ENCODE measurements at regions not wholly inside any gene's neighbourhood (a gene's known extent, or its start where the extent isn't known, plus 50 kb on each side); places are given as distances from the start of the nearest gene placed in this dataset.
"Not testable (repeated sequence)": the region's sequence is repeated elsewhere in the genome, so short reads cannot be mapped to it uniquely, and the experiment has no call there.

- DNase-seq (ENCODE audit: low read depth): no peak
These were observed 250.4 kb upstream of the SLC16A7 start for GRCh38 chr12:59345406-59345805.

GRCh38 chr12:59344224-59344623, 251.6 kb upstream of the SLC16A7 start:
- DNase-seq (ENCODE audit: low read depth): no peak

GRCh38 chr12:59329462-59329861, 266.4 kb upstream of the SLC16A7 start:
- no peak for DNase-seq (ENCODE audit: low read depth)

GRCh38 chr12:59328395-59329075, 267.3 kb upstream of the SLC16A7 start:
- not testable (repeated sequence) for DNase-seq (ENCODE audit: low read depth)

- not testable (repeated sequence) for DNase-seq (ENCODE audit: low read depth)
These were observed 269.4 kb upstream of the SLC16A7 start for GRCh38 chr12:59326457-59326856.

- no peak for DNase-seq (ENCODE audit: low read depth)
These were observed 273.4 kb upstream of the SLC16A7 start for GRCh38 chr12:59322473-59322872.

GRCh38 chr12:59321278-59321677, 274.6 kb upstream of the SLC16A7 start:
- no peak for DNase-seq (ENCODE audit: low read depth)

- DNase-seq (ENCODE audit: low read depth): no peak
These were observed 275.7 kb upstream of the SLC16A7 start for GRCh38 chr12:59320112-59320511.

- no peak for DNase-seq (ENCODE audit: low read depth)
These were observed 276.9 kb upstream of the SLC16A7 start for GRCh38 chr12:59318940-59319339.

GRCh38 chr12:59317598-59317997, 278.2 kb upstream of the SLC16A7 start:
- DNase-seq (ENCODE audit: low read depth): no peak

GRCh38 chr12:59316938-59317337, 278.9 kb upstream of the SLC16A7 start:
- DNase-seq (ENCODE audit: low read depth): no peak

- not testable (repeated sequence) for DNase-seq (ENCODE audit: low read depth)
These were observed 279.5 kb upstream of the SLC16A7 start for GRCh38 chr12:59316354-59316753.

- no peak for DNase-seq (ENCODE audit: low read depth)
These were observed 281.6 kb upstream of the SLC16A7 start for GRCh38 chr12:59314209-59314608.

GRCh38 chr12:59304077-59304721, 291.6 kb upstream of the SLC16A7 start:
- no peak for DNase-seq (ENCODE audit: low read depth)

- no peak for DNase-seq (ENCODE audit: low read depth)
These were observed 297.5 kb upstream of the SLC16A7 start for GRCh38 chr12:59298296-59298695.

GRCh38 chr12:59294221-59294620, 301.6 kb upstream of the SLC16A7 start:
- DNase-seq (ENCODE audit: low read depth): no peak

- DNase-seq (ENCODE audit: low read depth): no peak
These were observed 312.8 kb upstream of the SLC16A7 start for GRCh38 chr12:59282999-59283398.

- DNase-seq (ENCODE audit: low read depth): not testable (repeated sequence)
These were observed 322.3 kb upstream of the SLC16A7 start for GRCh38 chr12:59273561-59273960.

- no peak for DNase-seq (ENCODE audit: low read depth)
These were observed 327.5 kb upstream of the SLC16A7 start for GRCh38 chr12:59268295-59268809.

- DNase-seq (ENCODE audit: low read depth): no peak
These were observed 335.6 kb upstream of the SLC16A7 start for GRCh38 chr12:59260202-59260601.

- no peak for DNase-seq (ENCODE audit: low read depth)
These were observed 332.4 kb upstream of the LRIG3 start for GRCh38 chr12:59252731-59253130.

- DNase-seq (ENCODE audit: low read depth): no peak
These were observed 330.5 kb upstream of the LRIG3 start for GRCh38 chr12:59250766-59251165.

GRCh38 chr12:59240048-59240447, 319.7 kb upstream of the LRIG3 start:
- DNase-seq (ENCODE audit: low read depth): no peak

GRCh38 chr12:59234391-59234790, 314.1 kb upstream of the LRIG3 start:
- DNase-seq (ENCODE audit: low read depth): no peak
